ENCODE measurements at regions not wholly inside any gene's neighbourhood (a gene's known extent, or its start where the extent isn't known, plus 50 kb on each side); places are given as distances from the start of the nearest gene placed in this dataset.
"Not testable (repeated sequence)": the region's sequence is repeated elsewhere in the genome, so short reads cannot be mapped to it uniquely, and the experiment has no call there.

DNA sequence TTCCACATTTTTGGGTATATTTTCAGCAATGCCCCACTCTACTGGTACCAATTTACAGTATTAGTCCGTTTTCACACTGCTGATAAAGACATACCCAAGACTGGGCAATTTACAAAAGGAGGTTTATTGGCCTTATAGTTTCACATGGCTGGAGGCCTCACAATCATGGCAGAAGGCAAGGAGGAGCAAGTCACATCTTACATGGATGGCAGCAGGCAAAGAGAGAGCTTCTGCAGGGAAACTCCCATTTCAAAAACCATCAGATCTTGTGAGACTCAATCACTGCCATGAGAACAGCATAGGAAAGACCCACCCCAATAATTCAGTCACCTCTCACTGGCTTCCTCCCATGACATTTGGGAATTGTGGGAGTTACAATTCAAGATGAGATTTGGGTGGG is 722.9 kb downstream of the NTRK3 start:
- not testable (repeated sequence) for DNase-seq (ENCODE audit: low read depth)

DNA sequence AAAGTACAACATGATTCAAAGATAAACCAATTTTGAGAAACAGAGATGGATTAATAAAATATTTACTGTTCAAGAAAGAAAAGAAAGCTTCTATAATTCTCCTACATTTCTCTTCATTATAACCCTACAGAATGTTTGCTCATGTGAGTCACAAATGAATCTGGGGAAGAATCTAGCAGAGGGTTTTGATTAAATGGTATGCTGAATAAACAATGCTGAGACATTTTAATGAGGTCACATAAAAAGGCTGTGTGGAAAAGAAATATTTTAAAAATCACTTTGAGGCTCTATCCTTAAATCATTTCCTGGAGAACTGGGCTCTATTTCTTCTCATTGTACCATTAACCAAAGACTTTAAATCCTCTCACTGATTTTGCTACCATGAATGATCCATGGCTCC is 727.7 kb downstream of the NTRK3 start:
- DNase-seq (ENCODE audit: low read depth) = peak; percentile 3

DNA sequence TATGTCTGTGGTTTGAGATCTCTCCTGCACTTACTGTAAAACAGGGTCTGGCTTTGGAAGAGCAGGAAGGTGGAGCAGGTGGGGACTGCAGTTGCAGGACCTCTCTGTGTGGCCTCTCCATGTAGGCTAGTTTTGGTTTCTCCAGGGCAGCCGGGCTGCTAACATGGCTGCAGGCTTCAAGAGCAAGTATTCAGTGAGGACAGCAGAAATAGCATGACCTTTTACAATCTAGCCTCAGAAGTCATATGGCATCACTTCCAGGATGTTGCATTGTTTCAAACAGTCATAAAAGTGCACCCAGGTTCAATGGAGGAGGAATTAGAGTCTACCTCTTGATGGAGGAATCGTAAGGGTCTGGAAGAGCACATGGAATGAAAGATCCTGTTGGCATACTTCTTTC is 728.7 kb downstream of the NTRK3 start:
- no peak for DNase-seq (ENCODE audit: low read depth)

DNA sequence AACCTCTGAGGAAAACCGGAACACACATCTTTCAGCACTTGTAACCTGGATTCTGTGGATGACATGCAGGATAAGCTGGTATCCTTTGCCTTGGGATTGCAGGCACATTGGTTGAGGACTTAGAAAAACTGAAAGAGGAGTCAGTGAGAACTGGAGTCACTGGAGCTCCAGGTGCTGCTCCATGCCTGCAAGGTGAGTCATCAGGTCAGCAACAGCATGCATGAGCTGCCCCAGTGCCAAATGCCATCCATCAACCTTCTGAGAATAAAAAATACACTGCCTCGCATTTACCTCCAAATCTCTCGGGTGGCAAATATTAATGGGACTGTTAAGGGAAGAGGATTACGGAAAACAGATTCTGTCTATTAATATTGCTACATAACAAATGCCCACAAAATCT is 729.1 kb downstream of the NTRK3 start:
- DNase-seq (ENCODE audit: low read depth) = peak; percentile 31

DNA sequence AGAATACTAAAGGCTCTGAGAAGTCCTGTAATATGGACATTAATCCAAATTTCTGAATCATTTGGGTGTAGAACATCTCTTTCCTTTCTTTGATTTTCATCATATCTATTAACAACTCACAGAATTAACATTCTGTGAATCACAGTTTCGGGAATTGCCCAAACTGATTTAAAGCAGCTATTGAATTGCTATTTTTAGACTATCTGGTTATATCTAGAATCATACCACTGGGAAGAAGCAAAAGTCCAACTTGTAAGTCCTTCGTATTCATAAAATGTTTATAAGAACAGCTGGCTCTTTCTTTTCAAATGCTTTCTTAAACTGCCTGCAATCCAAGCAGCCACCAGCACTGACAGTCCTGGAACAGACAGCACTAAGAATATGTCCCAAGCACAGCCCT is 733.0 kb downstream of the NTRK3 start:
- no peak for DNase-seq (ENCODE audit: low read depth)

DNA sequence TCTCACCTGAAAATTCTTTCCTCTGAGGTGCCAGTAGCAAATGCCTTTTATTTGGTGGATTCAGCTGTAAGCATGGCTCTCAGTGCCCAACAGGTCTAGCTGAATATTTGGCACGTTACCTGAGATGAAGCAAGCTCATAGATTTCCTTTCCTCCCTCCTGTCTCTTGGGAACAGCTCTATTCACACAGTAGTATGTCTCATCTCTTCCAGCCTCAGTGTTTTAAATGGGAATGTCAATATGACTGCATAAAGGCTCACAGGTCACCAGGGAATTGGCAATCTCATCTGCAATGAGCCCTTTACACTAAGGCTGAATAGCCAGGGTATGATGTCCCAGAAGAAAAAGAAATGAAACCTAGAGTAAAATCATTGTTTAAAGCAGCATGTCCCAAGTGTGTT is 733.5 kb downstream of the NTRK3 start:
- DNase-seq (ENCODE audit: low read depth) = no peak

DNA sequence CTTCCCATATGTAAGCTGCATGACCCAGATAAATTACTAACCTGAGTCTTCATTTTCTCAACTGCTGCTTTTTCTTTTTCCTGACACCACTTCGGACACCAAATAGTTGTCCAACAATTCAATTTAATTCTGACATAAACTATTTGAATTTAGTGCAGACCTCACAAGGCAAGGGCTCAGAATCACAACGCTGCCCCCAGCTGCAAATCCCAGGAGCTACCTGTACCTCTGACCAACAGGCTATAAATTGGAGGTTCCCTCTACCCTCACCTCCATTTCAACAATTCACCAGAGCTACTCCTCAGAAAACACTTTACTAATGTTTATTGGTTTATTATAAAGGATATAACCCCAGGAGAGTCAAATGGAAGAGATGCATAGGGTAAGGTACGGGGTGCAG is 737.6 kb downstream of the NTRK3 start:
- no peak for DNase-seq (ENCODE audit: low read depth)

DNA sequence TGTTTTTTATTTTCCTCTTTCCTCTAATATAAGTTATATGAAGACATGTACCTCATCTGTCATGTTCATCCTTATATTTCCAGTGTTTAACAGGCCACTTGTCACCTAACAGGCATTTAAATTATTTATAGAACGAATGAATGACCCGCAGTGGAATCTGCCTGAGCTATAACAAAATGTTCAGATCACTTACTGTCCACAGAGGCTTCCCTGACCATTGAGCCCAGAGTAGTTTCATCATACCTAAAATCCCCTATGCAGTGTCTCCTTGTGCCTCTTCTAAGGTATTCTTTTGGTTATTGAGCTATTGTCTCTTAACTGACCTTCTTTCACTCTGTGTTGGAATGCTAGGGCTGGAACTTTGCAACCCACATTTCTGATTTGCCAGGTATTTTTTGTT is 748.5 kb downstream of the NTRK3 start:
- no peak for DNase-seq (ENCODE audit: low read depth)

DNA sequence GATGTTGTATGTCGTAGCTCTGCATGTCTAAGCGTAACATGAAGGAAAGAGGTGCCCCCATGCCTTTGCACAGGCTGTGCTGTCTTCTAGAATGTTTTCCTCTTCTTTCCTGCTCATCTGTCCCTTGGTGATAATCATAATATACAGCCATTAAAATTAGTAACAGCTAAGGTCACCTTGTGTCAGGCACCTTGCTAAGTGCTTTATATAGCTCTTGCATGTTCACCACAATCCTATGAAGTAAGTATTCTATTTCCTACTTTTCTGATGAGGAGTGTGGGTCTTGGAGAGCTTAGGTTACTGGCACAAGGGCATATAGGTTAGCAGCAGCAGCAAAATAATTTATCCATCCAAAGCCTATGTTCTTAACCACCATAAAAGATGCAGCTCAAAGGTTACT is 754.4 kb downstream of the NTRK3 start:
- DNase-seq (ENCODE audit: low read depth) = no peak

DNA sequence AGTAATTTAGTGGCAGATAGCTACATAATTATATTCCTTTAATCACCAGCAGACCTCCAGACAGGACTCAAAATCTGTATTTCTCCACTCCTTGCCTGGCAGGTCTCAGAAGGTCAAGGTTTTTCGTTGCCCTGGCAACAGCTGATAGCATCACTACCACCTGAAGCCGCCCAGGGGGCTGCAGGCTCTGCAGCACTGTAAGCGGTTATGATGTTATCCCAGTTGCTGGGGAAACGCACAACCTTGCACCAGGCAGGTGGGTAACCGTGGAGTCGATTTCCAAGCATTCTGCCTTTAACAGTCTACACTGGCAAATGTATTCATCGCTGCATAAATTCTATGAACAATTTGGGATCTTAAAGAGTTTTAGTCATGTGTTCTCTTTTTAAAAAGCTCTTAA is 756.3 kb downstream of the NTRK3 start:
- DNase-seq (ENCODE audit: low read depth) = no peak

DNA sequence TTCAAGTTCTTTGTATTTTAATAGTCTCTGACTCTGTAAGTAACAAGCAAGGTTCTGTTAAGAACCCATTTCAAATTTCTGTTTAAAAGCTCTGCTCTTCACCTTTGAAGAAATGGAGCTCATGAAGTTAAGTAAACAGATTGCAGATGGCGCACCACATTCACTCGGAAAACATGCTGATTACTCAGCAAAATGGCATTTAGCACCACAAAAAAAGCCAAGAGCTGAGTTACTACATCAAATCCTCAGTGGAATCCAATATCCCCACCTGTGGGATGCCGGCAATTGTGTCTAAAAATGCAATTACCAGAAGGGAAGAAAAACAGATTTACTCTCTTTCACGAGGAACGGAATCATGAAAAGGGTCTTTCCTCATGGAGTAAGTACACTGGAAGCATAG is 758.0 kb downstream of the NTRK3 start:
- peak; percentile 25 for DNase-seq (ENCODE audit: low read depth)

DNA sequence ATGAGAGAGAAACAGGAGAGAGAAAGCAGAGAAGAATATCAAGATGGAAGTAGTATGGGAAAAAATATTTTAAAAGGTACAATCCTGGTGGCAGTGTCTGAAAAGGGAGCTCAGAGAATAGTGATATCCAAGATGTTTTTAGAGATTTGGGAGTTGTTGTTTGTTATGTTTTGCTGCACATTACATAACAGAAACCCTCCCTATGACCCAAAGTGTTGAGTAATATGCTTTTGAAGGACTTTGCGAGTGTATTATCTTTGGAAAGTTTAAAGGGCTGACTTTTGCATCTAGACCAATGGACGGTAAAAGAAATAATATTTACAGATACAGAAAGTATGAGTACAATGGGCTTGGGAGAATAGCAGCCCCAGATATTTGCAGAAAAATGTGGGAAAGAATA is 759.7 kb downstream of the NTRK3 start:
- DNase-seq (ENCODE audit: low read depth) = no peak

DNA sequence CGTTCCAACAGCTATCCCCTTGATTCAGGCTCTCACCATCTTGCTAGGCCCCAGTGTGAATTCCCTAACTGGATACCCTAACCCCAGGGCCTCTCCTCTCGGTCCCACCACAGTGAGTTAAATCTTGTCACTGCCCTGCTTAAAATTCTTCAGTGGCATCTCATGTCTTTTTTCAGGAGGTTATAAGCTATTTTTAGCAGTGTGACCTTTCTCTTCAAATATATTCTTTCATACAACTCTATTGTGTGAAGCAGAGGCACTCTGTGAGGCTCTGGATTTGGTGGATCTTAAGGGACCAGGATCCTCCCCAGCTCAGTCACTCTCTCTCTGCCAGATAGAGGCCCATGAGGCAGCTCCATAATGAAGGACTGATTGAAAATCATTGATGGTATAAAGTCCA is 760.4 kb downstream of the NTRK3 start:
- no peak for DNase-seq (ENCODE audit: low read depth)

DNA sequence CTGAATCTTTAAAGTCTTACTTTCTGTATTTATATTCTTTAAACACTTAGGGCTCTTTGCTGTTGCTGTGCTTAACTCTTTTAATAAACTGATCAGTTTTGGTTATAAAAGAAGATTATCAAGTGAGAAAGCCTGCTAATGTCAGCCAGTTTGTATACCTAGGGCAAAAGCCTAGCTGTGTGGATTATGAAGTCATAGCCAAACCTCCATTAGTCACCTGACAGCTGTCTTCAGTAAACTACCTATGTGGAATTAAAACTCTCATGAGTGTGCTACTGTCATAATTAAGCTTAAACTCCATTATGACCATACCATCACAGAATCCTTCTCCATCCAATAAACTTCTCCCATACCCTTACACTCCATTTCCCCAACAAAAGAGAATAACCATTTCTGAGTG is 762.7 kb downstream of the NTRK3 start:
- no peak for DNase-seq (ENCODE audit: low read depth)

DNA sequence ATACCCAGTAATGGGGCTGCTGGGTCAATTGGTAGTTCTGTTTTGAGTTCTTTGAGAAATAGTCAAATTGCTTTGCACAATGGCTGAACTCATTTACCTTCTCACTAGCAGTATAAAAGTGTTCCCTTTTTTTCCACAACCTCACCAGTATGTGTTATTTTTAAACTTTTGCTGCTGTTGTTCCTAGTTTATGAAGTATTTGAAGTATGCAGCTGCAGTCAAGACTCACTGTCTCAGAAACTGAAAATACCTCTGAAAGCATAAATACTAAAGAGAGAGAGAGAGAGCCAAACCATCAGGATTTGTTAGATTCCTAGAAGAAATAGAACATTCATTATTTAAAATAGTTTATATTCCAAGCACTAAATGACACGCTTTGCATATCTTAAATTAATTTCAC is 764.2 kb downstream of the NTRK3 start:
- no peak for DNase-seq (ENCODE audit: low read depth)

DNA sequence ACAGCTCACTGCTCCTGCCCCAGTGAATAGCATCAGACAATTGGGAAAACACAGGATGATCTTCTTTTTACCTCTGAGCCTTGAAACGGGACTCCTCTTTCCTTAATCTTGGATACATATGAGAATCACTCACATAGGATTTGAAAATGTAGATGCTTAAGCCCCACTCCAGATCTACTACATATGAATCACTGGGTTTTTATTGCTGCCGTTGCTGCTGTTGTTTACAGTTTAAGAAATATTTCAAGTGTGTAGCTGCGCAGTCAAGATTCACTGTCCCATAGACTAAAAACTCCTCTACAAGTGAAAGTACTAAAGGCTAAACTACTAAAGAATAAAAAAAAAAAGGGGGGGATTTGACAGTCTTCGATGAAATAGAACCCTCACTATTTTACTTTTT is 765.9 kb downstream of the NTRK3 start:
- DNase-seq (ENCODE audit: low read depth) = no peak

DNA sequence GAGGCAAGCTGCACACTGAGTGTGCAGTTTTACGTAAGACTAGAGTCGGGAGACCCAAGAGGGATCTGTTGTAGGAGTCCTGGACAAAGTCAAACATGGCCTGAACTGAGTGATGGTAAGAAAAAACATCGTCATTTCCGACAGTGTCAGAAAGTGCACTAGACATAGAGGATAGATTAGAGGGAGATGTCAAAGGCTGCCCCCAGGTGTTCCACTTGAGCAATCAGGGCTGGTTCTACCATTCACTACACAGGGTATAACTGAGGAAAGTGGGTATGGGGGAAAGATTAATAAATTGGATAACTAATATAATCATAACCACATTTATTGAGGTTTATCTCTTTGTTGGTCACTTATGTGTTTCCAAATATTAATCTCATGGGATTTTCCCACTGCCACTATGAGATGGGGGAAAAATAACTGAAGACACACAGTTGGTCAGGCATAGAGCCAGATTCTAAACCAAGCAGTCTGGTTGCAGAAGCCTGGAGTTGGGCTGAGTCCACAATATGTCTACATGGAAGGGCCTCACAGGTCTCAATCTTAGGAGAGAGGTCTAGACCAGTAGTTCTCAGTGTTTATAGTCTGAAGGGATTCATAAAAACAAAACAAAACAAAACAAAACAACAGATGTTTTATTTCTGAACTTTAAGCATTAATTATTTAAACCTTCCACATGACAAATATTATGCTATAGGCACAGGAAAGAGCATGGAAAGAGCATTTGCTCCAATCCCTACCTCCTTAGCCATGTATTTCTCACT is 766.5 kb downstream of the NTRK3 start:
- DNase-seq (ENCODE audit: low read depth) = no peak

DNA sequence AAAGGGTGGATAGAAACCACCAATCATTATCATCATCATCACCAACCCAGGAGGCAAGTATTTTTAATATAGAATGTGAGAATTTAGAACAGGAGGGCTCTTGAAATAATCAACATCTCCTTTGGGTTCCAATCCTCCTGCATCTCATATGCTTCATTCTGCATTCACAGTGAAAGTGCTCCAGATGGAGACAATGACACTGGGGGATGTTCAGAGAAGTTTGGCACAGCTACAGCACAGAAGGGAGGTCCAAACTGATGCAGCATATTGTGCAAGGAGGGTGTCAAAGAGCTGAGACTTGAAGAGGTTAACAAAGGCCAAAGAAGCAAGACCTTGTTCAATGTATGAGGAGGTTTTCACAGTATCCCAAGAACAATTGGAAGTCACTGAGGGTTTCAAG is 767.1 kb downstream of the NTRK3 start:
- no peak for DNase-seq (ENCODE audit: low read depth)

DNA sequence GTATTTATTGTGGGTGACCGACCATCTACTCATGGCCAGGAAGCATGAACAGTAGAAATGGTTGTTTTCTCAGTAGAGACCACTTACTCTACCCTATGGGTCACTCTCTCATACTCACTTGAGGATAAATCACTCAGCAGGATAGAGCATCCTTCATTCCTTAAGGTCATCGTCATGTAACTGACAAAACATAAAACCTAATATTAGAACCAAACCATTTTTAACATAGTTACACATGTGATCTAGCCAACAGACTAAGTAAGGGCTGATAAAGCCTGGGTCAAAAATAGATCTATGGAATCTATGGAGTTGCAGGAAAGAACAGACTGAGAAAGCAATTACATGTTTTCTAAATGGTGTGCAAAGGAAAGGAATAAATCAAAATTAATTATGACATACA is 769.1 kb downstream of the NTRK3 start:
- no peak for DNase-seq (ENCODE audit: low read depth)

DNA sequence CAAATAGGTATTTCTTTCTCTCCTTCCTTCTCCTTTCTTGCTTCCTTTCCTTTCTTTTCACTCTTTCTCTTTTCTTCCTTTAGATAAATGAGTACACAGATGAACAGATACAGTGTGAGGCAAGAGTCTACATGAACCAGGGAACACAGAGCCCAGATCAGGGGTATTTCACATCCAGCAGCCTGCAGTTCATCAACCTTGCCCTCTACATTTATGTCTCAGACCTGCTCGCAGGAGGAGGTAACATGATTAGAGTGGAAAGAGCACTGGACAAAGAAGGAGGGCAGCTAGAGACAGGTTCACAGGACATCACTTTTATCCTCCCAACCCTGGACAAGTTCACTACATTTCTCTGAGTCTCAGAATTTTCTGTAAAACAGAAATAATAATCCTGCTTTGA is 773.1 kb downstream of the NTRK3 start:
- DNase-seq (ENCODE audit: low read depth) = no peak

DNA sequence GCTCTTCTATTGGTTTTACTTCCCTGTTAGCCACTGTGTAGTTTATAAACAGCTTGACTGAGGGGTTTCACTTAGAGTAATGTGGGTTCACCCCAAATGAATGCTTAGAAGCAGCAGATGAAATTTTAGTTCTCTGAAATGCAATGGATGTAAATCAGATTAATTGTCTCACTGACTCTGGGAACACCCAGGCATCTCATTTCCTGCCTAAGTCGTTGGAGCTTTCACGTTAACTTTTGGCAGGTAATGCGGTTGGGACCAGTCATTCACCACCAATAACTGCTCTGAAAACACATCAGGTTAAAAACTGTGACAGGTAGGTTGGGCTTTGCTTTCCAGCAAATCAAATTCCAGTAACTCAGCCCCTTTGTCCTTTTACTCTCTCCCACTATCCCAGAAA is 775.4 kb downstream of the NTRK3 start:
- no peak for DNase-seq (ENCODE audit: low read depth)

DNA sequence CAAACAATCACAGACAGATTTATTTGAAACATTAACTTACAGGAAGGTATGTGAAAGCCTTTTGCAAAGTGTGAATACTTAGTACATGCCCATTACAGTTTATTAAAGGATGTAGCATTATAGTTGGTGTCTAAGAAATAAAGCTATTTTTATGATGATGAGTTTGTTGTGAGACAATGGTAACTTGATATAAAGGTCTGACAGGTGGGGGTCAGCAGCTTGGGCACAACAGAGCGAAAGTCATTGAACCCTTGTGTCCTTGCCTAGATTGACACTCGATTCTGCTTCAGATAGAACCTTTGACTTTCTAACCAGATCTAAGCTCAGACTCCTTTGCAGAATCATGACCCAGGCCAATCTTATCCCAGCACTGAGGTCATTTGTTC is 777.9 kb downstream of the NTRK3 start:
- DNase-seq (ENCODE audit: low read depth) = no peak

DNA sequence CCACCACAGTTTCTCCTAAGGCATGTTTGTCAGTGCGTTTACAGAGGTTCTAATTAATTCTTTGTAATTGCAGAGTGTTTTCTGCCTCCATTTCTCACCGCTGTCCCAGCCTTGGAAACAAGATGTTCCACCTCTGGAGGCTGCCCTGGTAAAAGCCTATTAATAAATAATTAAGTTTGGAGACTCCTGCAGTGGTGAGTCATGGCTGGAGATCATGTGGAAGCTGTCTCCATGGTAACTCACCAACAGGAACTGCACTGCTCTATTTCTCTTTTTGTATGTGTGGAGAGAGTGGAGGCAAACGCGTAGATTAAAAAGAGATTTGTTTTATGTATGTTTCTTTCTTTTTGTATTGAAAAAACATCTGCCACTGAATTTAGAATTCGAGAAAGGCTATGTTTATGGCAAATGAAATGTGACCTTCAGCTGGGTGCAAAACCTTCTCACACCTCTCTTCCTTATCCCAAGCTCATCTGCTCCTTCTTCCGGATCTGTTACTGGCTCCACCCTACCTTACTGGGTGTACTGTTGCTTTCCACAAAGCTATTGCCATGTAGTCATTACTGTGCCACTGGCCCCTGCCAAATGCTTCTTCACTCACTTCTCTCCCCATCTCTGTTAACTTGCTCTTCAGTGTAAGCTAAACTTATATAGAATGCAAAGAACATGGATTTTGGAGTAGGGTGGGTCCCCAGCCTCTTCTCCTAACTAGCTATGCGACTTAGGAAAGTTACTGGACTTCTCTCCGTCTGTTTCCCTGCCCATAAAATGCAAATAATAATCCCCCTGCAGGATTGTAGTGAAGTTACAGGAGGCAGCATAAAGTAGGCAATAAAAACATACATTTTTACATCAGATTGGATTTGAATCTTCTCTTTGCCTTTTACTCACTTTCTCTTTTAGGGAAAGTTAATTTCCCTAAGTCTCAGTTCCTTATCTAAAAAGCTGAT is 778.5 kb downstream of the NTRK3 start:
- DNase-seq (ENCODE audit: low read depth) = peak; percentile 85

DNA sequence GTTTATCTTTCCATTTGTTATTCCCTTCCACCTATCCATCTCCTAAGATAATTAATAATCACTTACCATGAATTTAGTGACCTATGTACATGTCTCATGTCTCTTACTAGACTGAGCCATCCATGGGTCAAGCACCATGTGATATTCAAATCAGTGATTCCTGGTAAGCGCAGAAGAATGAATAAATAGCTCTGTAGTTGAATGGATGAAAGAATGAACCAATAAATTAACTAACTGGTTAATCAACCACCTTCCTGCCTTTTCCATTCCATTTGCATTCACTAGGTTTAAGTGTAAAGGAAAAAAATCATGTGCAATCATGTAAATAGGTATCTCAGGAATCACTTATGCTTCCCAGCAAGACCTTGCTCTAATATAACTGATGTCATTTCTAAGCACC is 779.5 kb downstream of the NTRK3 start:
- DNase-seq (ENCODE audit: low read depth) = no peak

Measured in amniotic epithelial cell (primary cell).